K562 (cell line): ENCODE measurements at regions not wholly inside any gene's neighbourhood (a gene's known extent, or its start where the extent isn't known, plus 50 kb on each side); places are given as distances from the start of the nearest gene placed in this dataset.

Source experiments
- ATF4 ChIP-seq: fragments of 450-650 bp; formaldehyde crosslinking; IDR thresholded peaks from 2 replicates; pipeline ENCODE4 v1.4.0; 2022; ENCODE audit warnings: mild to moderate bottlenecking, moderate library complexity
- C11orf30 ChIP-seq: fragments of 450-650 bp; IDR thresholded peaks from 2 replicates; pipeline ENCODE4 v1.6.1; 2016; ENCODE audit warnings: low read depth, mild to moderate bottlenecking
- CBX3 ChIP-seq, 2 experiments: IDR thresholded peaks; 1 replicate in 1 of 2; 2 replicates in 1 of 2; pipeline ENCODE4 v1.6.1; 2012; ENCODE audit warnings: inconsistent platforms in 2 of 2, low read length in 2 of 2, borderline replicate concordance in 1 of 2, control low read depth in 1 of 2
- CEBPB ChIP-seq: fragments of 450-650 bp; IDR thresholded peaks from 2 replicates; pipeline ENCODE4 v1.6.1; 2016; ENCODE audit warnings: missing genetic modification characterization, missing compliant biosample characterization
- ELF1 ChIP-seq: fragments of 200-800 bp; sonication (Bioruptor generic); IDR thresholded peaks from 2 replicates; pipeline ENCODE4 v1.6.1; 2016; ENCODE audit warnings: missing genetic modification characterization, missing compliant biosample characterization
- EZH2 ChIP-seq: IDR thresholded peaks from 2 replicates; pipeline ENCODE4 v1.6.1; 2012; ENCODE audit warnings: low read depth, mild to moderate bottlenecking, inconsistent platforms, low read length, borderline replicate concordance
- HDAC1 ChIP-seq, 2 experiments: fragments of 450-650 bp; IDR thresholded peaks; 2 replicates each; pipeline ENCODE4 v1.6.1; 2016 to 2017; ENCODE audit warnings: inconsistent platforms in 1 of 2, mild to moderate bottlenecking in 1 of 2, moderate library complexity in 1 of 2
- NR3C1 ChIP-seq: sonication (generic); formaldehyde crosslinking; IDR thresholded peaks from 2 replicates; pipeline ENCODE4 v1.8.1; 2022; ENCODE audit warnings: missing genetic modification reagents
- PCBP2 ChIP-seq: fragments of 200-400 bp; formaldehyde crosslinking; IDR thresholded peaks from 2 replicates; pipeline ENCODE4 v1.6.1; 2018; ENCODE audit warnings: low read length, low read depth, mild to moderate bottlenecking, moderate library complexity; ENCODE audit not compliant: poor library complexity, severe bottlenecking
- POLR2A ChIP-seq: fragments of 450-650 bp; conservative IDR thresholded peaks from 2 replicates; pipeline ENCODE4 v1.6.1; 2016
- POU5F1 ChIP-seq: fragments of 150-350 bp; IDR thresholded peaks from 2 replicates; pipeline ENCODE4 v1.6.1; 2014; ENCODE audit warnings: borderline replicate concordance, low read length, low read depth, mild to moderate bottlenecking; ENCODE audit not compliant: partially characterized antibody
- RBM15 ChIP-seq: fragments of 200-400 bp; formaldehyde crosslinking; IDR thresholded peaks from 2 replicates; pipeline ENCODE4 v1.6.1; 2018; ENCODE audit warnings: mild to moderate bottlenecking, low read length, moderate library complexity; ENCODE audit not compliant: insufficient read depth
- RBM39 ChIP-seq: fragments of 200-400 bp; formaldehyde crosslinking; optimal IDR thresholded peaks from 2 replicates; pipeline ENCODE3; 2018; ENCODE audit warnings: low read depth, low read length
- SMARCC2 ChIP-seq: fragments of 450-650 bp; IDR thresholded peaks from 2 replicates; pipeline ENCODE4 v1.6.1; 2017; ENCODE audit warnings: antibody characterized with exemption, moderate library complexity, mild to moderate bottlenecking, low read depth
- TAF1 ChIP-seq: IDR thresholded peaks from 2 replicates; pipeline ENCODE4 v1.6.1; 2011; ENCODE audit warnings: mild to moderate bottlenecking, low read length, moderate library complexity; ENCODE audit not compliant: insufficient read depth, control insufficient read depth, severe bottlenecking; ENCODE audit errors: extremely low read depth
- TBP ChIP-seq: optimal IDR thresholded peaks from 2 replicates; pipeline ENCODE3; 2011; ENCODE audit warnings: low read depth, low read length, improper control_type of control experiment
- TEAD2 ChIP-seq: fragments of 450-650 bp; IDR thresholded peaks from 2 replicates; pipeline ENCODE4 v1.6.1; 2016; ENCODE audit warnings: missing genetic modification characterization, control low read depth, missing compliant biosample characterization
- THAP7 ChIP-seq: fragments of 250-450 bp; sonication (Bioruptor Pico); IDR thresholded peaks from 2 replicates; pipeline ENCODE4 v1.5.0; 2021
- YBX1 ChIP-seq: fragments of 450-650 bp; IDR thresholded peaks from 2 replicates; pipeline ENCODE4 v1.7.1; 2016; ENCODE audit warnings: mild to moderate bottlenecking
- ZC3H11A ChIP-seq: IDR thresholded peaks from 2 replicates; pipeline ENCODE4 v1.6.1; 2012; ENCODE audit warnings: low read depth, low read length, improper control_type of control experiment
- ZKSCAN1 ChIP-seq: fragments of 150-350 bp; IDR thresholded peaks from 2 replicates; pipeline ENCODE4 v1.6.1; 2016; ENCODE audit warnings: low read depth, low read length
- ZNF140 ChIP-seq: fragments of 250-450 bp; sonication (Bioruptor Pico); IDR thresholded peaks from 2 replicates; pipeline ENCODE4 v1.8.0; 2021; ENCODE audit warnings: moderate library complexity, mild to moderate bottlenecking, inconsistent platforms
- ZNF212 ChIP-seq: fragments of 450-650 bp; formaldehyde crosslinking; IDR thresholded peaks from 2 replicates; pipeline ENCODE4 v1.4.0; 2020; ENCODE audit warnings: mild to moderate bottlenecking
- ZNF217 ChIP-seq: sonication (generic); formaldehyde crosslinking; IDR thresholded peaks from 2 replicates; pipeline ENCODE4 v1.8.0; 2022; ENCODE audit warnings: mild to moderate bottlenecking, missing genetic modification reagents
- ZNF23 ChIP-seq: fragments of 250-450 bp; sonication (Bioruptor Pico); IDR thresholded peaks from 2 replicates; pipeline ENCODE4 v1.4.0; 2020; ENCODE audit warnings: mild to moderate bottlenecking
- ZNF232 ChIP-seq: sonication (generic); formaldehyde crosslinking; IDR thresholded peaks from 2 replicates; pipeline ENCODE4 v1.8.0; 2022; ENCODE audit warnings: mild to moderate bottlenecking, missing genetic modification reagents
- ZNF24 ChIP-seq: fragments of 450-650 bp; IDR thresholded peaks from 2 replicates; pipeline ENCODE4 v1.6.1; 2016
- ZNF717 ChIP-seq: fragments of 250-450 bp; sonication (Bioruptor Pico); IDR thresholded peaks from 2 replicates; pipeline ENCODE4 v1.5.0; 2021
- ZSCAN29 ChIP-seq: fragments of 450-650 bp; IDR thresholded peaks from 2 replicates; pipeline ENCODE4 v1.6.1; 2017
- TF ChIP-seq, protein P1 (sequence below): fragments of 450-650 bp; formaldehyde crosslinking; IDR thresholded peaks from 2 replicates; pipeline ENCODE4 v1.4.0; 2020; ENCODE audit warnings: mild to moderate bottlenecking, mixed read lengths

GRCh38 chr6:20291764-20292580 is 79.7 kb upstream of the MBOAT1 start (continued):
- TF ChIP-seq, protein P1, sequence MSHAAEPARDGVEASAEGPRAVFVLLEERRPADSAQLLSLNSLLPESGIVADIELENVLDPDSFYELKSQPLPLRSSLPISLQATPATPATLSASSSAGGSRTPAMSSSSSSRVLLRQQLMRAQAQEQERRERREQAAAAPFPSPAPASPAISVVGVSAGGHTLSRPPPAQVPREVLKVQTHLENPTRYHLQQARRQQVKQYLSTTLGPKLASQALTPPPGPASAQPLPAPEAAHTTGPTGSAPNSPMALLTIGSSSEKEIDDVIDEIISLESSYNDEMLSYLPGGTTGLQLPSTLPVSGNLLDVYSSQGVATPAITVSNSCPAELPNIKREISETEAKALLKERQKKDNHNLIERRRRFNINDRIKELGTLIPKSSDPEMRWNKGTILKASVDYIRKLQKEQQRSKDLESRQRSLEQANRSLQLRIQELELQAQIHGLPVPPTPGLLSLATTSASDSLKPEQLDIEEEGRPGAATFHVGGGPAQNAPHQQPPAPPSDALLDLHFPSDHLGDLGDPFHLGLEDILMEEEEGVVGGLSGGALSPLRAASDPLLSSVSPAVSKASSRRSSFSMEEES, result no peak
- no peak for TF ChIP-seq ZNF140 (CRISPR knock-in tag)
- peak; percentile 11; the same call in 1 of the 2 replicates for TF ChIP-seq C11orf30
- TF ChIP-seq PCBP2, result no peak
- TF ChIP-seq ZNF23 (CRISPR knock-in tag), result no peak
- no peak for TF ChIP-seq TAF1
- TF ChIP-seq RBM15, result no peak
- no peak for TF ChIP-seq THAP7 (CRISPR knock-in tag)
- peak; percentile 67 for TF ChIP-seq ELF1 (tag)
- TF ChIP-seq CEBPB (tag), result peak; percentile 88
- peak; percentile 39; the same call in 1 of the 2 replicates for TF ChIP-seq ZNF24
- no peak for TF ChIP-seq ZKSCAN1
- no peak for TF ChIP-seq ATF4
- TF ChIP-seq RBM39, result no peak
- no peak for TF ChIP-seq TEAD2
- TF ChIP-seq ZNF717 (CRISPR knock-in tag), result no peak
- no peak for TF ChIP-seq EZH2
- no peak for TF ChIP-seq POU5F1
- no peak for TF ChIP-seq CBX3 (IDR thresholded peaks at IDR 0.05; ENCODE audit: borderline replicate concordance in 1 of 2, low read length in 2 of 2)
- TF ChIP-seq POLR2A, result no peak
- no peak for TF ChIP-seq TBP
- no peak for TF ChIP-seq SMARCC2
- TF ChIP-seq ZNF217, result no peak
- no peak for TF ChIP-seq ZNF232 (CRISPR knock-in tag)
- TF ChIP-seq ZSCAN29, result no peak
- TF ChIP-seq HDAC1 (IDR thresholded peaks at IDR 0.05), result no peak
- no peak for TF ChIP-seq ZC3H11A
- TF ChIP-seq ZNF212 (CRISPR knock-in tag), result no peak
- no peak for TF ChIP-seq NR3C1 (CRISPR knock-in tag)
- no peak for TF ChIP-seq YBX1
